GM12892 (cell line): ENCODE measurements at regions not wholly inside any gene's neighbourhood (a gene's known extent, or its start where the extent isn't known, plus 50 kb on each side); places are given as distances from the start of the nearest gene placed in this dataset.

Experiments
- POLR2A ChIP-seq: IDR thresholded peaks from 2 replicates; pipeline ENCODE4 v1.6.1; 2011; ENCODE audit warnings: low read depth, low read length, control low read depth
- POLR2AphosphoS5 ChIP-seq: IDR thresholded peaks from 2 replicates; pipeline ENCODE4 v1.6.1; 2011; ENCODE audit warnings: low read depth, low read length, control low read depth
- TAF1 ChIP-seq: IDR thresholded peaks from 2 replicates; pipeline ENCODE4 v1.6.1; 2011; ENCODE audit warnings: low read depth, mild to moderate bottlenecking, control low read depth, low read length, borderline replicate concordance

GRCh38 chr2:53202063-53202462, 565.5 kb upstream of the CHAC2 start:
- TF ChIP-seq POLR2A (no peak), POLR2AphosphoS5 (no peak), TAF1 (no peak)
